ENCODE measurements at regions not wholly inside any gene's neighbourhood (a gene's known extent, or its start where the extent isn't known, plus 50 kb on each side); places are given as distances from the start of the nearest gene placed in this dataset.

- no peak for DNase-seq (ENCODE audit: low read depth)
- no peak for TF ChIP-seq CTCF (IDR thresholded peaks at IDR 0.05; ENCODE audit: control insufficient read depth, insufficient read depth, low read depth, low read length, missing control alignments)
- no peak overlapping the region for H3K4me3 ChIP-seq (ENCODE audit: control insufficient read depth, low read depth, low read length)
Measured at GRCh38 chr15:79519628-79520027, 87.5 kb downstream of the MINAR1 start.

- TF ChIP-seq CTCF (IDR thresholded peaks at IDR 0.05; ENCODE audit: control insufficient read depth, insufficient read depth, low read depth, low read length, missing control alignments) = no peak
- no peak overlapping the region for H3K4me3 ChIP-seq (ENCODE audit: control insufficient read depth, low read depth, low read length)
Measured at GRCh38 chr15:79520654-79521053, 88.5 kb downstream of the MINAR1 start.

GRCh38 chr15:79522656-79523055 lies 90.5 kb downstream of the MINAR1 start:
- DNase-seq (ENCODE audit: low read depth) = no peak
- H3K4me3 ChIP-seq (ENCODE audit: control insufficient read depth, low read depth, low read length) = no peak overlapping the region
- no peak for TF ChIP-seq CTCF (IDR thresholded peaks at IDR 0.05; ENCODE audit: control insufficient read depth, insufficient read depth, low read depth, low read length, missing control alignments)

More at GRCh38 chr15:79520654-79521053, 88.5 kb downstream of the MINAR1 start:
- no peak for DNase-seq (ENCODE audit: low read depth)

- H3K4me3 ChIP-seq (ENCODE audit: control insufficient read depth, low read depth, low read length) = no peak overlapping the region
- no peak for TF ChIP-seq CTCF (IDR thresholded peaks at IDR 0.05; ENCODE audit: control insufficient read depth, insufficient read depth, low read depth, low read length, missing control alignments)
- DNase-seq (ENCODE audit: low read depth) = no peak
Measured at GRCh38 chr15:79523266-79523665, 91.1 kb downstream of the MINAR1 start.

- no peak for TF ChIP-seq CTCF (IDR thresholded peaks at IDR 0.05; ENCODE audit: control insufficient read depth, insufficient read depth, low read depth, low read length, missing control alignments)
- DNase-seq (ENCODE audit: low read depth) = no peak
- H3K4me3 ChIP-seq (ENCODE audit: control insufficient read depth, low read depth, low read length) = no peak overlapping the region
Measured at GRCh38 chr15:79524531-79524930, 92.4 kb downstream of the MINAR1 start.

GRCh38 chr15:79526376-79526775 lies 94.2 kb downstream of the MINAR1 start:
- H3K4me3 ChIP-seq (ENCODE audit: control insufficient read depth, low read depth, low read length) = no peak overlapping the region
- no peak for TF ChIP-seq CTCF (IDR thresholded peaks at IDR 0.05; ENCODE audit: control insufficient read depth, insufficient read depth, low read depth, low read length, missing control alignments)
- no peak for DNase-seq (ENCODE audit: low read depth)

GRCh38 chr15:79527821-79528220 lies 95.7 kb downstream of the MINAR1 start:
- H3K4me3 ChIP-seq (ENCODE audit: control insufficient read depth, low read depth, low read length) = no peak overlapping the region
- no peak for TF ChIP-seq CTCF (IDR thresholded peaks at IDR 0.05; ENCODE audit: control insufficient read depth, insufficient read depth, low read depth, low read length, missing control alignments)

More at GRCh38 chr15:79527821-79528220, 95.7 kb downstream of the MINAR1 start:
- DNase-seq (ENCODE audit: low read depth) = no peak
